GM18858 (cell line): ENCODE measurements at regions not wholly inside any gene's neighbourhood (a gene's known extent, or its start where the extent isn't known, plus 50 kb on each side); places are given as distances from the start of the nearest gene placed in this dataset.
"Not testable (repeated sequence)": the region's sequence is repeated elsewhere in the genome, so short reads cannot be mapped to it uniquely, and the experiment has no call there.

Experiments used
- ATAC-seq: cut with Tn5 transposase; IDR thresholded peaks from one replicate; pipeline ENCODE4 v1.9.1; 2021; ENCODE audit not compliant: unreplicated experiment

GRCh38 chr6:119985952-119986736 lies 636.6 kb upstream of the MAN1A1 start:
- ATAC-seq: no peak

GRCh38 chr6:119980802-119981201 lies 631.2 kb upstream of the MAN1A1 start:
- ATAC-seq: no peak

GRCh38 chr6:119979862-119980261 lies 630.3 kb upstream of the MAN1A1 start:
- no peak for ATAC-seq

GRCh38 chr6:119978274-119978889 lies 628.8 kb upstream of the MAN1A1 start:
- peak; percentile 46 for ATAC-seq

- ATAC-seq: no peak
These were observed 625.0 kb upstream of the MAN1A1 start for GRCh38 chr6:119974430-119975159.

- ATAC-seq: no peak
These were observed 616.9 kb upstream of the MAN1A1 start for GRCh38 chr6:119966484-119966883.

- ATAC-seq: no peak
These were observed 616.3 kb upstream of the MAN1A1 start for GRCh38 chr6:119965900-119966299.

- ATAC-seq: no peak
These were observed 615.4 kb upstream of the MAN1A1 start for GRCh38 chr6:119965008-119965407.

- no peak for ATAC-seq
These were observed 612.9 kb upstream of the MAN1A1 start for GRCh38 chr6:119962505-119962904.

GRCh38 chr6:119961450-119961849 lies 611.9 kb upstream of the MAN1A1 start:
- no peak for ATAC-seq

GRCh38 chr6:119960456-119960855 lies 610.9 kb upstream of the MAN1A1 start:
- no peak for ATAC-seq

GRCh38 chr6:119960036-119960435 lies 610.5 kb upstream of the MAN1A1 start:
- no peak for ATAC-seq

GRCh38 chr6:119957195-119957594 lies 607.6 kb upstream of the MAN1A1 start:
- ATAC-seq: no peak

- no peak for ATAC-seq
These were observed 603.1 kb upstream of the MAN1A1 start for GRCh38 chr6:119952696-119953095.

- no peak for ATAC-seq
These were observed 601.1 kb upstream of the MAN1A1 start for GRCh38 chr6:119950681-119951080.

- no peak for ATAC-seq
These were observed 592.7 kb upstream of the MAN1A1 start for GRCh38 chr6:119942078-119942752.

GRCh38 chr6:119938752-119939151 lies 589.2 kb upstream of the MAN1A1 start:
- no peak for ATAC-seq

GRCh38 chr6:119934816-119935215 lies 585.3 kb upstream of the MAN1A1 start:
- no peak for ATAC-seq

- no peak for ATAC-seq
These were observed 579.6 kb upstream of the MAN1A1 start for GRCh38 chr6:119929121-119929520.

- ATAC-seq: not testable (repeated sequence)
These were observed 575.3 kb upstream of the MAN1A1 start for GRCh38 chr6:119924888-119925287.

GRCh38 chr6:119922814-119923213 lies 573.3 kb upstream of the MAN1A1 start:
- no peak for ATAC-seq
